ENCODE measurements at regions not wholly inside any gene's neighbourhood (a gene's known extent, or its start where the extent isn't known, plus 50 kb on each side); places are given as distances from the start of the nearest gene placed in this dataset.

GRCh38 chr10:93180482-93180931 is 106.8 kb downstream of the CYP26A1 start:
- H3K4me1 ChIP-seq = no peaks in the 10 kb centered on the region
- no peak overlapping the region for H3K4me3 ChIP-seq
- H3K36me3 ChIP-seq = no peaks in the 10 kb centered on the region
- H3K27me3 ChIP-seq (ENCODE audit: low read depth) = no peaks in the 10 kb centered on the region
- no peak for TF ChIP-seq CTCF (IDR thresholded peaks at IDR 0.05)
- ATAC-seq = no peak
- no peak for DNase-seq
- H3K9me3 ChIP-seq = no peaks in the 10 kb centered on the region
- intact Hi-C loops (cut with DNase I) = no loop called here
- H3K27ac ChIP-seq = no peak overlapping the region

- DNase-seq (no peak), ATAC-seq (no peak)
- H3K4me1 ChIP-seq = no peaks in the 10 kb centered on the region
- no peaks in the 10 kb centered on the region for H3K27me3 ChIP-seq (ENCODE audit: low read depth)
- H3K27ac ChIP-seq = no peak overlapping the region
- TF ChIP-seq CTCF (IDR thresholded peaks at IDR 0.05) = no peak
- no peaks in the 10 kb centered on the region for H3K36me3 ChIP-seq
- no peak overlapping the region for H3K4me3 ChIP-seq
- no peaks in the 10 kb centered on the region for H3K9me3 ChIP-seq
- intact Hi-C loops (cut with DNase I) = no loop called here
These were observed 107.8 kb downstream of the CYP26A1 start for GRCh38 chr10:93181271-93182048.

GRCh38 chr10:93182049-93182327 is 108.3 kb downstream of the CYP26A1 start:
- Histone ChIP-seq H3K27me3 (ENCODE audit: low read depth) (no peaks in the 10 kb centered on the region), H3K36me3 (no peaks in the 10 kb centered on the region), H3K9me3 (no peaks in the 10 kb centered on the region), H3K4me1 (no peaks in the 10 kb centered on the region), H3K27ac (no peak overlapping the region), H3K4me3 (no peak overlapping the region)
- TF ChIP-seq CTCF (IDR thresholded peaks at IDR 0.05) = no peak
- DNase-seq (no peak), ATAC-seq (no peak)
- intact Hi-C loops (cut with DNase I) = no loop called here

- no peaks in the 10 kb centered on the region for H3K27me3 ChIP-seq (ENCODE audit: low read depth)
- intact Hi-C loops (cut with DNase I) = no loop called here
- DNase-seq = no peak
- H3K36me3 ChIP-seq = no peaks in the 10 kb centered on the region
- H3K9me3 ChIP-seq = no peaks in the 10 kb centered on the region
- H3K4me1 ChIP-seq = no peaks in the 10 kb centered on the region
- no peak overlapping the region for H3K27ac ChIP-seq
- TF ChIP-seq CTCF (IDR thresholded peaks at IDR 0.05) = no peak
- ATAC-seq = no peak
- no peak overlapping the region for H3K4me3 ChIP-seq
These were observed 109.1 kb downstream of the CYP26A1 start for GRCh38 chr10:93182790-93183189.

GRCh38 chr10:93186653-93187052 is 113.0 kb downstream of the CYP26A1 start:
- intact Hi-C loops (cut with DNase I) = no loop called here
- H3K36me3 ChIP-seq = no peaks in the 10 kb centered on the region
- DNase-seq (no peak), ATAC-seq (no peak)
- no peaks in the 10 kb centered on the region for H3K9me3 ChIP-seq
- H3K4me3 ChIP-seq = no peak overlapping the region
- no peaks in the 10 kb centered on the region for H3K27me3 ChIP-seq (ENCODE audit: low read depth)
- H3K4me1 ChIP-seq = peaks cover 5% of the 10 kb centered on the region
- TF ChIP-seq CTCF (IDR thresholded peaks at IDR 0.05) = no peak
- H3K27ac ChIP-seq = no peak overlapping the region

Data from lower lobe of right lung (tissue), 2 donors.